Endothelial cell of umbilical vein (primary cell): ENCODE measurements at regions not wholly inside any gene's neighbourhood (a gene's known extent, or its start where the extent isn't known, plus 50 kb on each side); places are given as distances from the start of the nearest gene placed in this dataset.

Source experiments
- BruUV-seq: library from RNA; stranded (reverse); fragments of 400-500 nt; replicated peaks from 2 replicates; lab custom pipeline; 2021; lab: Mats Ljungman, UMichigan
- CTCF ChIA-PET: fragments of 300-600, 350-600 bp; sonication (Branson Sonifier 250); formaldehyde crosslinking; loops from one replicate; lab custom pipeline; 2021; ENCODE audit warnings: antibody characterized with exemption, inconsistent platforms; lab: Charles Lee
- POLR2A ChIA-PET: fragments of 300-600, 350-600 bp; sonication (Branson Sonifier 250); formaldehyde crosslinking; loops from one replicate; lab custom pipeline; 2021; ENCODE audit warnings: antibody characterized with exemption, inconsistent platforms; lab: Charles Lee
- DNase-seq: peaks from one replicate; pipeline ENCODE4 v3.0.0-alpha.2; 2011; ENCODE audit warnings: low read depth, low spot score
- FAIRE-seq: peaks from 2 replicates; lab custom pipeline; 2011; peaks lifted over from hg19 to GRCh38; lab: Jason Lieb, UNC
- H2AFZ ChIP-seq: 2 replicates; pipeline ENCODE4 v1.6.0; 2012; ENCODE audit warnings: low read depth, low read length, control low read depth, inconsistent platforms
- H3K27ac ChIP-seq: 2 replicates; pipeline ENCODE4 v1.5.1; 2011; ENCODE audit warnings: low read depth, mild to moderate bottlenecking, control low read depth, low read length, moderate library complexity; ENCODE audit not compliant: insufficient read depth
- H3K27me3 ChIP-seq, 2 experiments: 2 replicates each; pipeline versions ENCODE4 v1.6.0 to v1.6.1; 2011; ENCODE audit warnings: low read length in 2 of 2, mixed read lengths in 1 of 2; ENCODE audit not compliant: control insufficient read depth in 2 of 2, insufficient read depth in 2 of 2
- H3K36me3 ChIP-seq, 2 experiments: 2 replicates in 1 of 2; 3 replicates in 1 of 2; pipeline ENCODE4 v1.5.1; 2011; ENCODE audit warnings: low read length in 2 of 2, mild to moderate bottlenecking in 1 of 2, moderate library complexity in 1 of 2; ENCODE audit not compliant: control insufficient read depth in 2 of 2, insufficient read depth in 2 of 2; ENCODE audit errors: extremely low read depth in 1 of 2
- H3K4me1 ChIP-seq: 3 replicates; pipeline ENCODE4 v1.5.1; 2011; ENCODE audit warnings: mild to moderate bottlenecking, low read length; ENCODE audit not compliant: control insufficient read depth, insufficient read depth; ENCODE audit errors: extremely low read depth
- H3K4me2 ChIP-seq: 2 replicates; pipeline ENCODE4 v1.6.1; 2011; ENCODE audit warnings: low read length, control low read depth, mixed read lengths; ENCODE audit not compliant: insufficient read depth
- H3K4me3 ChIP-seq, 3 experiments: fragments of 200-600 bp in 1 of 3; sonication (generic), shearing (Covaris generic) in 1 of 3; replicated peaks in 1 of 3; 2 replicates each; pipeline ENCODE4 v1.5.1; 2011 to 2016; ENCODE audit warnings: control low read depth in 3 of 3, low read length in 3 of 3, mild to moderate bottlenecking in 2 of 3, inconsistent platforms in 1 of 3, low read depth in 1 of 3, moderate library complexity in 1 of 3; ENCODE audit not compliant: insufficient read depth in 1 of 3
- H3K79me2 ChIP-seq: 2 replicates; pipeline ENCODE4 v1.6.0; 2012; ENCODE audit warnings: low read length, inconsistent platforms; ENCODE audit not compliant: control insufficient read depth, insufficient read depth
- H3K9ac ChIP-seq: replicated peaks from 2 replicates; pipeline ENCODE3; 2011; ENCODE audit warnings: low read length, control low read depth; ENCODE audit not compliant: insufficient read depth; ENCODE audit errors: extremely low read depth
- H3K9me1 ChIP-seq: replicated peaks from 3 replicates; pipeline ENCODE4 v1.6.0; 2011; ENCODE audit warnings: mild to moderate bottlenecking, low read length; ENCODE audit not compliant: control insufficient read depth, insufficient read depth; ENCODE audit errors: extremely low read depth
- H3K9me3 ChIP-seq: replicated peaks from 2 replicates; pipeline ENCODE4 v1.5.1; 2012; ENCODE audit warnings: low read length, inconsistent platforms; ENCODE audit not compliant: control insufficient read depth, insufficient read depth
- H4K20me1 ChIP-seq: replicated peaks from 2 replicates; pipeline ENCODE3; 2011; ENCODE audit warnings: mild to moderate bottlenecking, low read length; ENCODE audit not compliant: control insufficient read depth, insufficient read depth; ENCODE audit errors: extremely low read depth
- CTCF ChIP-seq, 2 donors: IDR thresholded peaks; 1 replicate in 1 of 2; 2 replicates in 1 of 2; pipeline ENCODE4 v1.5.1; 2011; ENCODE audit warnings: low read length in 2 of 2, mild to moderate bottlenecking in 2 of 2, moderate library complexity in 2 of 2, control low read depth in 1 of 2, inconsistent platforms in 1 of 2, low read depth in 1 of 2; ENCODE audit not compliant: insufficient read depth in 1 of 2; ENCODE audit errors: extremely low read depth in 1 of 2
- EZH2 ChIP-seq: IDR thresholded peaks from 2 replicates; pipeline ENCODE4 v1.6.1; 2012; ENCODE audit warnings: borderline replicate concordance, low read depth, mild to moderate bottlenecking, moderate library complexity, low read length, inconsistent platforms; ENCODE audit not compliant: severe bottlenecking
- FOS ChIP-seq: IDR thresholded peaks from 2 replicates; pipeline ENCODE4 v1.6.1; 2011; ENCODE audit warnings: mild to moderate bottlenecking, low read length, moderate library complexity, borderline replicate concordance; ENCODE audit not compliant: insufficient read depth
- GATA2 ChIP-seq: IDR thresholded peaks from 2 replicates; pipeline ENCODE4 v1.7.0; 2011; ENCODE audit warnings: low read depth, mild to moderate bottlenecking, moderate library complexity, mixed read lengths, low read length; ENCODE audit not compliant: insufficient read length, insufficient read depth
- JUN ChIP-seq: IDR thresholded peaks from 2 replicates; pipeline ENCODE4 v1.6.1; 2011; ENCODE audit warnings: borderline replicate concordance, low read depth; ENCODE audit not compliant: insufficient read length, insufficient read depth
- MAX ChIP-seq: IDR thresholded peaks from 2 replicates; pipeline ENCODE4 v1.6.1; 2011; ENCODE audit not compliant: insufficient read depth, insufficient read length
- MYC ChIP-seq: IDR thresholded peaks from one replicate; pipeline ENCODE4 v1.6.1; 2011; ENCODE audit warnings: mild to moderate bottlenecking, low read depth, low read length
- POLR2A ChIP-seq: IDR thresholded peaks from 2 replicates; pipeline ENCODE4 v1.6.1; 2012; ENCODE audit warnings: low read depth, mild to moderate bottlenecking, control low read depth, low read length
- POLR2AphosphoS5 ChIP-seq: IDR thresholded peaks from 2 replicates; pipeline ENCODE4 v1.6.1; 2012; ENCODE audit warnings: low read depth, mild to moderate bottlenecking, control low read depth, low read length, moderate library complexity; ENCODE audit not compliant: insufficient read depth
- dilution Hi-C: fragments of 300-500 bp; cut with MboI; formaldehyde crosslinking; loops from one replicate; pipeline ENCODE4 v1.15.0; 2019; ENCODE audit warnings: low sequenced_read_pairs; ENCODE audit not compliant: extremely low pct_ligation_motif_present
- intact Hi-C: fragments of 100-400 bp; cut with micrococcal nuclease; formaldehyde crosslinking; loops from one replicate; pipeline ENCODE4 v1.10.0; 2022

- FAIRE-seq, result no peak
- dilution Hi-C loops, result no loop called here
- no peak for DNase-seq
- Histone ChIP-seq H4K20me1 (no peaks in the 10 kb centered on the region), H3K9ac (no peak overlapping the region), H3K27me3 (no peaks in the 10 kb centered on the region), H3K9me3 (peaks cover 2% of the 10 kb centered on the region), H3K79me2 (no peaks in the 10 kb centered on the region), H3K36me3 (no peaks in the 10 kb centered on the region), H3K4me2 (no peak overlapping the region), H3K9me1 (no peaks in the 10 kb centered on the region), H3K27ac (no peak overlapping the region), H3K4me1 (no peaks in the 10 kb centered on the region), H2AFZ (no peak overlapping the region), H3K4me3 (no peak overlapping the region)
- POLR2A ChIA-PET, result no interaction called here
- no TSS peak for BruUV-seq
- CTCF ChIA-PET, result no interaction called here
- intact Hi-C loops, result no loop called here
- TF ChIP-seq JUN (no peak), POLR2AphosphoS5 (no peak), FOS (no peak), GATA2 (no peak), POLR2A (no peak), CTCF (IDR thresholded peaks at IDR 0.05; ENCODE audit: extremely low read depth in 1 of 2, insufficient read depth in 1 of 2, low read depth in 1 of 2, low read length in 2 of 2) (no peak), MAX (no peak), EZH2 (no peak), MYC (no peak)
These were observed 619.3 kb downstream of the MBD2 start for GRCh38 chr18:53605198-53605597.
